Activated B cell treated with CpG ODN at 0.5 μM for 24 hours (primary cell): ENCODE measurements at regions not wholly inside any gene's neighbourhood (a gene's known extent, or its start where the extent isn't known, plus 50 kb on each side); places are given as distances from the start of the nearest gene placed in this dataset.
"Not testable (repeated sequence)": the region's sequence is repeated elsewhere in the genome, so short reads cannot be mapped to it uniquely, and the experiment has no call there.

ENCODE experiments used
- ATAC-seq: fragments of 200-7000 bp; cut with Tn5 transposase; one replicate; pipeline ENCODE4 v1.10.0; 2021; ENCODE audit warnings: low read depth, mild to moderate bottlenecking, moderate library complexity
- CTCF ChIA-PET: fragments of 350-600 bp; sonication (Branson Sonifier 250); formaldehyde crosslinking; loops from one replicate; lab custom pipeline; 2021; ENCODE audit warnings: antibody characterized with exemption; lab: Charles Lee
- POLR2A ChIA-PET: fragments of 350-600 bp; sonication (Branson Sonifier 250); formaldehyde crosslinking; loops from one replicate; lab custom pipeline; 2021; ENCODE audit warnings: antibody characterized with exemption; lab: Charles Lee
- DNase-seq: peaks from one replicate; pipeline ENCODE4 v3.0.0; 2022
- H3K27ac Mint-ChIP-seq: one replicate; pipeline ENCODE4 v1.8.0; 2020; ENCODE audit warnings: mixed read lengths
- H3K27me3 Mint-ChIP-seq: one replicate; pipeline ENCODE4 v1.8.0; 2021; ENCODE audit warnings: mixed read lengths
- H3K36me3 Mint-ChIP-seq: one replicate; pipeline ENCODE4 v1.8.0; 2021; ENCODE audit warnings: low read depth, mixed read lengths
- H3K4me1 Mint-ChIP-seq: one replicate; pipeline ENCODE4 v1.8.0; 2021; ENCODE audit warnings: mixed read lengths
- H3K4me3 Mint-ChIP-seq: one replicate; pipeline ENCODE4 v1.8.0; 2020; ENCODE audit warnings: mild to moderate bottlenecking, mixed read lengths
- H3K9me3 Mint-ChIP-seq: one replicate; pipeline ENCODE4 v1.8.0; 2020; ENCODE audit warnings: mixed read lengths
- CTCF ChIP-seq: fragments of 200-600 bp; IDR thresholded peaks from one replicate; pipeline ENCODE4 v1.8.0; 2022; ENCODE audit warnings: antibody characterized with exemption, mild to moderate bottlenecking
- intact Hi-C: fragments of 100-400 bp; cut with micrococcal nuclease; formaldehyde crosslinking; loops from one replicate; pipeline ENCODE4 v1.15.1; 2024

DNA sequence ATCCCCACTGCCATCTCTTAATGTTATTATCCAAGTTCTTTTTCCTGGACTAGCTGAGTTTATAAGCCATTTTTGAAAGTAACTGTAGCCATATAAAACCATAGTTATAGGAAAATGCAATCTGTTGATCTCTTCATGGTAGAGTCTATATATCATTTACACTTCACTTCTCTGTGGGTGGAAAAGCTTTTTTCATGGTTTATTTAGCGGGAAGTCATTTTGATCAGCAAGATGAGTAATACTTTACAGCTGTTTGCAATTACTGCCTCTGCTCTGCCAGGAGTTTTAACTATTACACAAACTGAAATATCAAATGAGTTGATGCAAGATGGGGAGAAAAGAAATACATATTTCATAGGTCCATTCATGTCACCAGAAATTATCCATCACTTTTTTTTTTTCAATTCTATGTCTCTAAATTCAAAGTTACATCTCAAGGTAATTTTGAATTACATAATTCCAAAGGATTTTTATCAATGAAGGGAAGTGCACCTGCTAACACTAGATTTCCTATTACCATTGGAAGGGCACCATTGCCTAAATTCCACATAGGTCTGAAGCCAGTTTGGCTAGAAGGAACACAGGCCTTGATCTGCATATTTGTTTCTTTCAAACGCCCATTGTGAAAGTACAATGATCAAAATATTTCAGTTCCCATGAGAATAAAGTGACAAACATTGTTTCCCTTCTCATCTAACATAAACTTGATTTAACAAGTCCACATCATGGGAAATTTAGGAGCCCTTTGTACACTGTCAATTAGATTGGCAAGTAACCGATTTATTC, 296.7 kb downstream of the ZNF326 start:
- Mint-ChIP-seq H3K4me3 (no peak overlapping the region), H3K9me3 (no peaks in the 10 kb centered on the region), H3K4me1 (no peaks in the 10 kb centered on the region), H3K27ac (no peak overlapping the region), H3K27me3 (no peaks in the 10 kb centered on the region), H3K36me3 (no peaks in the 10 kb centered on the region)
- DNase-seq: no peak
- intact Hi-C loops: no loop called here
- no peak for TF ChIP-seq CTCF
- ChIA-PET POLR2A (no interaction called here), CTCF (no interaction called here)
- no peak for ATAC-seq

GRCh38 chr1:90282811-90283210, 287.9 kb downstream of the ZNF326 start:
- no peaks in the 10 kb centered on the region for H3K9me3 Mint-ChIP-seq
- intact Hi-C loops: no loop called here
- no peak for TF ChIP-seq CTCF
- ChIA-PET POLR2A (no interaction called here), CTCF (no interaction called here)
- DNase-seq (no peak), ATAC-seq (no peak)
- H3K36me3 Mint-ChIP-seq: no peaks in the 10 kb centered on the region
- H3K27ac Mint-ChIP-seq: no peak overlapping the region
- H3K4me1 Mint-ChIP-seq: no peaks in the 10 kb centered on the region
- no peaks in the 10 kb centered on the region for H3K27me3 Mint-ChIP-seq
- H3K4me3 Mint-ChIP-seq: no peak overlapping the region

DNA sequence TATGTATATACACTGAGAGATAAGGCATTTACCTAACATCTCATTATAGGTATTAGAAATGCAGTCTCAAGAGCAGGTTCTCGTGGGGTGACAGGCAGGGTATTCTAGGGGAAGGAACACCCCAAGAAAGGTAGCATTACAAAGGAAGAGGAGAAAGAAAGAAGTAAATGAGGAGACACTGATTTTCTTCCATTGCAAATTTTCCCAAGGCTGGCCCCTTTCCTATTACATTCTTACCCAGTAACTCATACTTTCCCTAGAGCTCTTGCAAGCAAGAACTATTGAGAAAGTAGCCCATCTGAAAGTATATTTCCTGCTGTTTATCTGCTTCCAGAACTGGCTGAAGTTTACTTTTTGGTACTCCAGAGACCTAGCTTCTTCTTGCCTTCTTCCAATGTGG, 287.0 kb downstream of the ZNF326 start:
- POLR2A ChIA-PET, ATAC-seq, DNase-seq, H3K4me3 Mint-ChIP-seq, H3K4me1 Mint-ChIP-seq, H3K9me3 Mint-ChIP-seq, H3K27ac Mint-ChIP-seq, CTCF ChIA-PET, H3K27me3 Mint-ChIP-seq, H3K36me3 Mint-ChIP-seq, intact Hi-C loops: not testable (repeated sequence)

DNA sequence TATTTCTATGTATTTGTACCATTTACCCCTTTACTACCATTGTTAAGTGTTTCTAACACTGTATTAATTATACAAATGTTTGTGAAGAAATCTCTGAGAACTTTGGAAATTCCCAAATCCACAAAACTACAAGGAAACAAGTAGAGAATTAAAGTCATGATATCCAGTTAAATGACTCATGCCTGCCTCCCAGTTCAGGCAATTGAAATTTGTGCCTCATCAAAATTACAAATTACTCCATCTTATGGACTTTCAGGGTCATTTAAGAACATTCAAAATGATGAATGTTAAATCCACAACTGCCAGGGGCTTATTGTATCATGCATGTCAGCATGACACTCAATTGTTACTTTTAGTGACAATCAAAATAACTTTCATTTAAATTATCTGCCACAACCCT, 282.4 kb downstream of the ZNF326 start:
- Mint-ChIP-seq H3K36me3 (no peaks in the 10 kb centered on the region), H3K27ac (no peak overlapping the region), H3K4me1 (no peaks in the 10 kb centered on the region), H3K4me3 (no peak overlapping the region), H3K27me3 (no peaks in the 10 kb centered on the region), H3K9me3 (no peaks in the 10 kb centered on the region)
- intact Hi-C loops: no loop called here
- DNase-seq: no peak
- no peak for ATAC-seq
- CTCF ChIA-PET: no interaction called here
- POLR2A ChIA-PET: no interaction called here
- TF ChIP-seq CTCF: no peak

DNA sequence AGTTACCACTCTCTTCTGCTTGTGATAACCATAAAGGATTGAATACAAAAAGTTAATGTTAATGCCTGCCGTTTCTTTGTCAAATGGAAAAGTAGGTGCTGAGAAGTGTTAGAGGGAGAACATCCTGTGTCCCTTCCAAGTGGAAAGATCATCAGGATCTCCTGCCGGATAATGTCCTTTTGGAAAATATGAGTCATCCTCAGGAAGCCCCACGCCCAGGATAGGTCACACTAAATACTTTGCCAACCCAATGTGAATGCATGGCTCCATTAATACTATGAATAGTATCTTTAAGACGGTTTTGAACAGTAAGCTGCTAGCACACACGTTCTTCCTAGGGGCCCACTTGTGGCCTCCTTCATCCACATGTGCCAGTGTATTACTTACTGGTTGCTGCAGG, 279.5 kb downstream of the ZNF326 start:
- ChIA-PET POLR2A (no interaction called here), CTCF (no interaction called here)
- peaks cover 2% of the 10 kb centered on the region for H3K9me3 Mint-ChIP-seq
- no peak overlapping the region for H3K4me3 Mint-ChIP-seq
- intact Hi-C loops: no loop called here
- no peaks in the 10 kb centered on the region for H3K4me1 Mint-ChIP-seq
- ATAC-seq (no peak), DNase-seq (no peak)
- H3K27ac Mint-ChIP-seq: no peak overlapping the region
- TF ChIP-seq CTCF: no peak
- no peaks in the 10 kb centered on the region for H3K27me3 Mint-ChIP-seq
- H3K36me3 Mint-ChIP-seq: no peaks in the 10 kb centered on the region
